Pancreas (tissue), 10 donors: ENCODE measurements at regions not wholly inside any gene's neighbourhood (a gene's known extent, or its start where the extent isn't known, plus 50 kb on each side); places are given as distances from the start of the nearest gene placed in this dataset.
A peak's percentile ranks its signal among the peaks of the same experiment; 100 is the strongest.

Experiments used
- ATAC-seq, 4 donors: fragments of 200-7000 bp; cut with Tn5 transposase; one replicate each; pipeline versions ENCODE4 v1.8.0 to v1.9.1; 2020; ENCODE audit warnings: mild to moderate bottlenecking in 4 of 4, moderate library complexity in 4 of 4
- DNase-seq, 6 donors: peaks; one replicate each; pipeline ENCODE4 v3.0.0-alpha.2; 2020
- FAIRE-seq: peaks from 2 replicates; lab custom pipeline; 2012; peaks lifted over from hg19 to GRCh38; lab: Jason Lieb, UNC
- H3K27ac ChIP-seq, 4 donors: fragments of 200-600 bp; sonication (generic); 1 replicate in 3 of 4; 2 replicates in 1 of 4; pipeline versions ENCODE4 v1.5.0 to v1.8.0; 2020
- H3K27me3 ChIP-seq, 4 donors: fragments of 200-600 bp; one replicate each; pipeline ENCODE4 v1.8.0; 2021
- H3K36me3 ChIP-seq, 3 donors: fragments of 200-600 bp; sonication (generic) in 1 of 3; one replicate each; pipeline versions ENCODE4 v1.5.0 to v1.8.0; 2020 to 2021
- H3K4me1 ChIP-seq, 3 donors: fragments of 200-600 bp; one replicate each; pipeline ENCODE4 v1.8.0; 2021
- H3K4me3 ChIP-seq, 4 donors: fragments of 200-600 bp; sonication (generic) in 2 of 4; one replicate each; pipeline versions ENCODE4 v1.5.0 to v1.8.0; 2020 to 2021
- H3K9me3 ChIP-seq, 4 donors: fragments of 200-600 bp; one replicate each; pipeline ENCODE4 v1.8.0; 2021
- CTCF ChIP-seq, 4 donors: fragments of 200-600 bp; sonication (generic) in 3 of 4; IDR thresholded peaks; one replicate each; pipeline versions ENCODE4 v1.5.0 to v1.8.0; 2021; ENCODE audit warnings: antibody characterized with exemption in 4 of 4
- WGBS, 2 donors: extraction: QIAGEN DNeasy Blood & Tissue Kit; methylation state at CpG; one replicate each; pipeline ENCODE4 v1.1.7; 2013; 5-methylcytosine and 5-hydroxymethylcytosine counted together
- intact Hi-C, 3 donors: fragments of 100-400 bp; cut with DNase I; formaldehyde crosslinking; loops; one replicate each; pipeline versions ENCODE4 v1.11.1 to v1.14.2; 2022
- donor health status: healthy with polysubstance abuse.
- donor health status: DM: no; HTN: no; CAD: no; lungs with moderate emphysema.
- donor health status: DM: no; HTN: no; CAD: no.
- donor health status: control.
- donor health status: control.
- donor health status: Bipolar disorder and iron deficiency.
- donor health status: DM: yes; HTN: yes; CAD: no.
- donor health status: DM: no; HTN: no; CAD: no.
- donor health status: DM: no; HTN: no; CAD: no.
- donor health status: DM: yes; HTN: yes; CAD: no.

GRCh38 chr5:39577529-39577928, 152.7 kb upstream of the DAB2 start:
- DNase-seq (no peak), FAIRE-seq (no peak), ATAC-seq (no peak)
- no peaks in the 10 kb centered on the region for H3K4me1 ChIP-seq
- H3K36me3 ChIP-seq = no peaks in the 10 kb centered on the region
- no peak overlapping the region for H3K27ac ChIP-seq
- WGBS, 2 donors = 24% methylated on average over 2 of the region's 2 CpGs
- no peak for TF ChIP-seq CTCF (IDR thresholded peaks at IDR 0.05)
- no peaks in the 10 kb centered on the region for H3K27me3 ChIP-seq
- no peaks in the 10 kb centered on the region for H3K9me3 ChIP-seq
- H3K4me3 ChIP-seq = no peak overlapping the region
- intact Hi-C loops = no loop called here

GRCh38 chr5:39570403-39571027, 145.7 kb upstream of the DAB2 start:
- H3K27ac ChIP-seq = no peak overlapping the region
- DNase-seq (no peak), FAIRE-seq (peak; percentile 95), ATAC-seq (peak in 3 of 4 donors; percentile 45 to 76 (median 69))
- H3K36me3 ChIP-seq = no peaks in the 10 kb centered on the region
- H3K4me1 ChIP-seq = no peaks in the 10 kb centered on the region
- 31% methylated on average over 4 of the region's 4 CpGs for WGBS, 2 donors
- intact Hi-C loops = no loop called here
- no peaks in the 10 kb centered on the region for H3K27me3 ChIP-seq
- peak in 3 of 4 donors; percentile 40 to 46 (median 45) for TF ChIP-seq CTCF (IDR thresholded peaks at IDR 0.05)
- H3K9me3 ChIP-seq = no peaks in the 10 kb centered on the region
- H3K4me3 ChIP-seq = no peak overlapping the region

- DNase-seq (no peak), FAIRE-seq (no peak), ATAC-seq (no peak)
- no peak for TF ChIP-seq CTCF (IDR thresholded peaks at IDR 0.05)
- H3K36me3 ChIP-seq = no peaks in the 10 kb centered on the region
- no peaks in the 10 kb centered on the region for H3K27me3 ChIP-seq
- 38 to 54% methylated on average over 3 of the region's 3 CpGs for WGBS, 2 donors
- intact Hi-C loops = loop anchor here in 1 of 3 donors (10.0 kb wide), 1 partner anchor 355 kb away; the partner anchor contains the start of gene FYB1
- no peak overlapping the region for H3K27ac ChIP-seq
- no peak overlapping the region for H3K4me3 ChIP-seq
- no peaks in the 10 kb centered on the region for H3K4me1 ChIP-seq
- no peaks in the 10 kb centered on the region for H3K9me3 ChIP-seq
These were observed 145.1 kb upstream of the DAB2 start for GRCh38 chr5:39569857-39570256.

- no peak for TF ChIP-seq CTCF (IDR thresholded peaks at IDR 0.05)
- no peak for FAIRE-seq
These were observed 142.1 kb upstream of the DAB2 start for GRCh38 chr5:39566891-39567290.

GRCh38 chr5:39566029-39566428, 141.2 kb upstream of the DAB2 start:
- WGBS, 2 donors = 79 to 85% methylated on average over 3 of the region's 3 CpGs
- H3K4me3 ChIP-seq = no peak overlapping the region
- H3K27ac ChIP-seq = no peak overlapping the region
- H3K4me1 ChIP-seq = no peaks in the 10 kb centered on the region
- intact Hi-C loops = loop anchor here in 1 of 3 donors (10.0 kb wide), 1 partner anchor 351 kb away; the partner anchor contains the start of gene FYB1
- H3K36me3 ChIP-seq = no peaks in the 10 kb centered on the region
- no peak for TF ChIP-seq CTCF (IDR thresholded peaks at IDR 0.05)
- DNase-seq = no peak
- H3K9me3 ChIP-seq = no peaks in the 10 kb centered on the region
- no peak for FAIRE-seq
- no peak for ATAC-seq
- H3K27me3 ChIP-seq = no peaks in the 10 kb centered on the region

More at GRCh38 chr5:39566891-39567290, 142.1 kb upstream of the DAB2 start:
- Histone ChIP-seq H3K4me3 (no peak overlapping the region), H3K9me3 (no peaks in the 10 kb centered on the region), H3K36me3 (no peaks in the 10 kb centered on the region), H3K27me3 (no peaks in the 10 kb centered on the region), H3K4me1 (no peaks in the 10 kb centered on the region), H3K27ac (no peak overlapping the region)
- ATAC-seq (no peak), DNase-seq (no peak)
- intact Hi-C loops = loop anchor here in 1 of 3 donors (10.0 kb wide), 1 partner anchor 352 kb away; the partner anchor contains the start of gene FYB1
